ENCODE measurements at regions not wholly inside any gene's neighbourhood (a gene's known extent, or its start where the extent isn't known, plus 50 kb on each side); places are given as distances from the start of the nearest gene placed in this dataset.

- TF ChIP-seq POLR2A (IDR thresholded peaks at IDR 0.05; ENCODE audit: low read depth, low read length) (no peak), POLR2AphosphoS5 (IDR thresholded peaks at IDR 0.05; ENCODE audit: low read depth, low read length) (no peak), POU2F2 (IDR thresholded peaks at IDR 0.05; ENCODE audit: low read depth, low read length) (no peak), SPI1 (IDR thresholded peaks at IDR 0.05; ENCODE audit: low read depth, low read length) (no peak)
Observed at GRCh38 chr2:234254783-234255521, 204.4 kb downstream of the SPP2 start.
